Endothelial cell of umbilical vein (primary cell): ENCODE measurements at regions not wholly inside any gene's neighbourhood (a gene's known extent, or its start where the extent isn't known, plus 50 kb on each side); places are given as distances from the start of the nearest gene placed in this dataset.

Experiments
- BruUV-seq: library from RNA; stranded (reverse); fragments of 400-500 nt; replicated peaks from 2 replicates; lab custom pipeline; 2021; lab: Mats Ljungman, UMichigan
- CTCF ChIA-PET: fragments of 300-600, 350-600 bp; sonication (Branson Sonifier 250); formaldehyde crosslinking; loops from one replicate; lab custom pipeline; 2021; ENCODE audit warnings: antibody characterized with exemption, inconsistent platforms; lab: Charles Lee
- POLR2A ChIA-PET: fragments of 300-600, 350-600 bp; sonication (Branson Sonifier 250); formaldehyde crosslinking; loops from one replicate; lab custom pipeline; 2021; ENCODE audit warnings: antibody characterized with exemption, inconsistent platforms; lab: Charles Lee
- DNase-seq: peaks from one replicate; pipeline ENCODE4 v3.0.0-alpha.2; 2011; ENCODE audit warnings: low read depth, low spot score
- FAIRE-seq: peaks from 2 replicates; lab custom pipeline; 2011; peaks lifted over from hg19 to GRCh38; lab: Jason Lieb, UNC
- H2AFZ ChIP-seq: 2 replicates; pipeline ENCODE4 v1.6.0; 2012; ENCODE audit warnings: low read depth, low read length, control low read depth, inconsistent platforms
- H3K27ac ChIP-seq: 2 replicates; pipeline ENCODE4 v1.5.1; 2011; ENCODE audit warnings: low read depth, mild to moderate bottlenecking, control low read depth, low read length, moderate library complexity; ENCODE audit not compliant: insufficient read depth
- H3K27me3 ChIP-seq, 2 experiments: 2 replicates each; pipeline versions ENCODE4 v1.6.0 to v1.6.1; 2011; ENCODE audit warnings: low read length in 2 of 2, mixed read lengths in 1 of 2; ENCODE audit not compliant: control insufficient read depth in 2 of 2, insufficient read depth in 2 of 2
- H3K36me3 ChIP-seq, 2 experiments: 2 replicates in 1 of 2; 3 replicates in 1 of 2; pipeline ENCODE4 v1.5.1; 2011; ENCODE audit warnings: low read length in 2 of 2, mild to moderate bottlenecking in 1 of 2, moderate library complexity in 1 of 2; ENCODE audit not compliant: control insufficient read depth in 2 of 2, insufficient read depth in 2 of 2; ENCODE audit errors: extremely low read depth in 1 of 2
- H3K4me1 ChIP-seq: 3 replicates; pipeline ENCODE4 v1.5.1; 2011; ENCODE audit warnings: mild to moderate bottlenecking, low read length; ENCODE audit not compliant: control insufficient read depth, insufficient read depth; ENCODE audit errors: extremely low read depth
- H3K4me2 ChIP-seq: 2 replicates; pipeline ENCODE4 v1.6.1; 2011; ENCODE audit warnings: low read length, control low read depth, mixed read lengths; ENCODE audit not compliant: insufficient read depth
- H3K4me3 ChIP-seq, 3 experiments: fragments of 200-600 bp in 1 of 3; sonication (generic), shearing (Covaris generic) in 1 of 3; replicated peaks in 1 of 3; 2 replicates each; pipeline ENCODE4 v1.5.1; 2011 to 2016; ENCODE audit warnings: control low read depth in 3 of 3, low read length in 3 of 3, mild to moderate bottlenecking in 2 of 3, inconsistent platforms in 1 of 3, low read depth in 1 of 3, moderate library complexity in 1 of 3; ENCODE audit not compliant: insufficient read depth in 1 of 3
- H3K79me2 ChIP-seq: 2 replicates; pipeline ENCODE4 v1.6.0; 2012; ENCODE audit warnings: low read length, inconsistent platforms; ENCODE audit not compliant: control insufficient read depth, insufficient read depth
- H3K9ac ChIP-seq: replicated peaks from 2 replicates; pipeline ENCODE3; 2011; ENCODE audit warnings: low read length, control low read depth; ENCODE audit not compliant: insufficient read depth; ENCODE audit errors: extremely low read depth
- H3K9me1 ChIP-seq: replicated peaks from 3 replicates; pipeline ENCODE4 v1.6.0; 2011; ENCODE audit warnings: mild to moderate bottlenecking, low read length; ENCODE audit not compliant: control insufficient read depth, insufficient read depth; ENCODE audit errors: extremely low read depth
- H3K9me3 ChIP-seq: replicated peaks from 2 replicates; pipeline ENCODE4 v1.5.1; 2012; ENCODE audit warnings: low read length, inconsistent platforms; ENCODE audit not compliant: control insufficient read depth, insufficient read depth
- H4K20me1 ChIP-seq: replicated peaks from 2 replicates; pipeline ENCODE3; 2011; ENCODE audit warnings: mild to moderate bottlenecking, low read length; ENCODE audit not compliant: control insufficient read depth, insufficient read depth; ENCODE audit errors: extremely low read depth
- CTCF ChIP-seq, 2 donors: IDR thresholded peaks; 1 replicate in 1 of 2; 2 replicates in 1 of 2; pipeline ENCODE4 v1.5.1; 2011; ENCODE audit warnings: low read length in 2 of 2, mild to moderate bottlenecking in 2 of 2, moderate library complexity in 2 of 2, control low read depth in 1 of 2, inconsistent platforms in 1 of 2, low read depth in 1 of 2; ENCODE audit not compliant: insufficient read depth in 1 of 2; ENCODE audit errors: extremely low read depth in 1 of 2
- EZH2 ChIP-seq: IDR thresholded peaks from 2 replicates; pipeline ENCODE4 v1.6.1; 2012; ENCODE audit warnings: borderline replicate concordance, low read depth, mild to moderate bottlenecking, moderate library complexity, low read length, inconsistent platforms; ENCODE audit not compliant: severe bottlenecking
- FOS ChIP-seq: IDR thresholded peaks from 2 replicates; pipeline ENCODE4 v1.6.1; 2011; ENCODE audit warnings: mild to moderate bottlenecking, low read length, moderate library complexity, borderline replicate concordance; ENCODE audit not compliant: insufficient read depth
- GATA2 ChIP-seq: IDR thresholded peaks from 2 replicates; pipeline ENCODE4 v1.7.0; 2011; ENCODE audit warnings: low read depth, mild to moderate bottlenecking, moderate library complexity, mixed read lengths, low read length; ENCODE audit not compliant: insufficient read length, insufficient read depth
- JUN ChIP-seq: IDR thresholded peaks from 2 replicates; pipeline ENCODE4 v1.6.1; 2011; ENCODE audit warnings: borderline replicate concordance, low read depth; ENCODE audit not compliant: insufficient read length, insufficient read depth
- MAX ChIP-seq: IDR thresholded peaks from 2 replicates; pipeline ENCODE4 v1.6.1; 2011; ENCODE audit not compliant: insufficient read depth, insufficient read length
- MYC ChIP-seq: IDR thresholded peaks from one replicate; pipeline ENCODE4 v1.6.1; 2011; ENCODE audit warnings: mild to moderate bottlenecking, low read depth, low read length
- POLR2A ChIP-seq: IDR thresholded peaks from 2 replicates; pipeline ENCODE4 v1.6.1; 2012; ENCODE audit warnings: low read depth, mild to moderate bottlenecking, control low read depth, low read length
- POLR2AphosphoS5 ChIP-seq: IDR thresholded peaks from 2 replicates; pipeline ENCODE4 v1.6.1; 2012; ENCODE audit warnings: low read depth, mild to moderate bottlenecking, control low read depth, low read length, moderate library complexity; ENCODE audit not compliant: insufficient read depth
- dilution Hi-C: fragments of 300-500 bp; cut with MboI; formaldehyde crosslinking; loops from one replicate; pipeline ENCODE4 v1.15.0; 2019; ENCODE audit warnings: low sequenced_read_pairs; ENCODE audit not compliant: extremely low pct_ligation_motif_present
- intact Hi-C: fragments of 100-400 bp; cut with micrococcal nuclease; formaldehyde crosslinking; loops from one replicate; pipeline ENCODE4 v1.10.0; 2022

GRCh38 chr12:58678753-58679152 lies 241.6 kb downstream of the LRIG3 start:
- H3K4me2 ChIP-seq, result no peak overlapping the region
- POLR2A ChIA-PET, result no interaction called here
- no peak for DNase-seq
- FAIRE-seq, result no peak
- no peaks in the 10 kb centered on the region for H3K9me3 ChIP-seq
- no peak overlapping the region for H3K9ac ChIP-seq
- H3K79me2 ChIP-seq, result no peaks in the 10 kb centered on the region
- no TSS peak for BruUV-seq
- no peak overlapping the region for H3K4me3 ChIP-seq
- no peak overlapping the region for H3K27ac ChIP-seq
- no peaks in the 10 kb centered on the region for H3K9me1 ChIP-seq
- TF ChIP-seq CTCF (IDR thresholded peaks at IDR 0.05; ENCODE audit: extremely low read depth in 1 of 2, insufficient read depth in 1 of 2, low read depth in 1 of 2, low read length in 2 of 2) (no peak), MAX (no peak), JUN (no peak), GATA2 (no peak), POLR2A (no peak), EZH2 (no peak), POLR2AphosphoS5 (no peak), FOS (no peak), MYC (no peak)
- CTCF ChIA-PET, result interaction anchor here (2.2 kb wide), 1 partner anchor 138 kb away, joined by 7 read pairs; no protein-coding TSS in a partner anchor
- dilution Hi-C loops (no loop called here), intact Hi-C loops (no loop called here)
- H3K4me1 ChIP-seq, result no peaks in the 10 kb centered on the region
- H2AFZ ChIP-seq, result no peak overlapping the region
- H4K20me1 ChIP-seq, result no peaks in the 10 kb centered on the region
- H3K27me3 ChIP-seq, result no peaks in the 10 kb centered on the region
- no peaks in the 10 kb centered on the region for H3K36me3 ChIP-seq
